Thyroid gland (tissue), 4 donors: ENCODE measurements at regions not wholly inside any gene's neighbourhood (a gene's known extent, or its start where the extent isn't known, plus 50 kb on each side); places are given as distances from the start of the nearest gene placed in this dataset.

ENCODE experiments used
- DNase-seq, 2 donors: peaks; one replicate each; pipeline ENCODE4 v3.0.0-alpha.2; 2019
- H3K27ac ChIP-seq, 3 donors: fragments of 200-600 bp; sonication (generic); 1 replicate in 2 of 3; 2 replicates in 1 of 3; pipeline ENCODE4 v1.5.1; 2016 to 2019; ENCODE audit warnings: mild to moderate bottlenecking in 1 of 3, moderate library complexity in 1 of 3
- H3K27me3 ChIP-seq: fragments of 200-600 bp; sonication (generic); one replicate; pipeline ENCODE4 v1.5.1; 2019
- H3K36me3 ChIP-seq, 2 donors: fragments of 200-600 bp; sonication (generic); one replicate each; pipeline ENCODE4 v1.5.1; 2016 to 2019
- H3K4me1 ChIP-seq, 2 donors: fragments of 200-600 bp; sonication (generic); one replicate each; pipeline ENCODE4 v1.5.1; 2017 to 2019
- H3K4me3 ChIP-seq, 3 donors: fragments of 200-600 bp; sonication (generic); replicated peaks in 1 of 3; 1 replicate in 2 of 3; 2 replicates in 1 of 3; pipeline ENCODE4 v1.5.1; 2016; ENCODE audit warnings: mild to moderate bottlenecking in 1 of 3
- H3K9me3 ChIP-seq: fragments of 200-600 bp; sonication (generic); one replicate; pipeline ENCODE4 v1.5.1; 2017
- POLR2A ChIP-seq, 2 donors: fragments of 450-650 bp; IDR thresholded peaks; one replicate each; pipeline ENCODE4 v1.6.1; 2017; ENCODE audit warnings: antibody characterized with exemption in 2 of 2, mild to moderate bottlenecking in 2 of 2, moderate library complexity in 1 of 2
- WGBS, 2 donors: methylation state at CpG; one replicate each; pipeline ENCODE4 v1.1.5; 2017; 5-methylcytosine and 5-hydroxymethylcytosine counted together
- intact Hi-C: fragments of 100-400 bp; cut with DNase I; formaldehyde crosslinking; loops from one replicate; pipeline ENCODE4 v1.15.1; 2023
- TF ChIP-seq, protein P1 (sequence below), 6 experiments: fragments of 200-600 bp in 3 of 6; fragments of 450-650 bp in 3 of 6; sonication (generic) in 3 of 6; IDR thresholded peaks; one replicate each; pipeline ENCODE4 v1.5.1; 2016 to 2019; ENCODE audit warnings: antibody characterized with exemption in 6 of 6, mild to moderate bottlenecking in 2 of 6, inconsistent platforms in 1 of 6, moderate library complexity in 1 of 6

DNA sequence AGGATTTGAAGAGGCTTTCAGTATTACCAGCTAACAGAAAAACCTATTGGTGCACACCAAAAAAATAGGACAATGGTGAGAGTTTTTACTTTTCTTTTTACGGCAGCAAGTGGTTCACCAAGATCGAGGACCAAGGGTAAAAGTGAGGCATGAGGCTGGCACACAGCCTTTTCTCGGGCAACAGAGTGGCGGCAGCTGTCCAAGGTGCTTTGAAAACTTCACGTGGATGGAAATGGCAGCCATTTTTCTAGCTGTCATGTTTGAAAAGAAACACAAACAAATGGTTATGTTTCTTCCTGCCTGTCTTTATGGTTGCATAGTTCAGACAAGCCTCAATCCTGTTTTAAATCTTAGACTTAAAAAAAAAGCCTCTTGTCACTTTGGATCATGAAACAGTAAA, 812.5 kb upstream of the CHAC2 start:
- Histone ChIP-seq H3K27ac (no peak overlapping the region), H3K4me1 (no peaks in the 10 kb centered on the region), H3K27me3 (no peaks in the 10 kb centered on the region), H3K4me3 (no peak overlapping the region), H3K36me3 (no peaks in the 10 kb centered on the region), H3K9me3 (no peaks in the 10 kb centered on the region)
- TF ChIP-seq, protein P1, sequence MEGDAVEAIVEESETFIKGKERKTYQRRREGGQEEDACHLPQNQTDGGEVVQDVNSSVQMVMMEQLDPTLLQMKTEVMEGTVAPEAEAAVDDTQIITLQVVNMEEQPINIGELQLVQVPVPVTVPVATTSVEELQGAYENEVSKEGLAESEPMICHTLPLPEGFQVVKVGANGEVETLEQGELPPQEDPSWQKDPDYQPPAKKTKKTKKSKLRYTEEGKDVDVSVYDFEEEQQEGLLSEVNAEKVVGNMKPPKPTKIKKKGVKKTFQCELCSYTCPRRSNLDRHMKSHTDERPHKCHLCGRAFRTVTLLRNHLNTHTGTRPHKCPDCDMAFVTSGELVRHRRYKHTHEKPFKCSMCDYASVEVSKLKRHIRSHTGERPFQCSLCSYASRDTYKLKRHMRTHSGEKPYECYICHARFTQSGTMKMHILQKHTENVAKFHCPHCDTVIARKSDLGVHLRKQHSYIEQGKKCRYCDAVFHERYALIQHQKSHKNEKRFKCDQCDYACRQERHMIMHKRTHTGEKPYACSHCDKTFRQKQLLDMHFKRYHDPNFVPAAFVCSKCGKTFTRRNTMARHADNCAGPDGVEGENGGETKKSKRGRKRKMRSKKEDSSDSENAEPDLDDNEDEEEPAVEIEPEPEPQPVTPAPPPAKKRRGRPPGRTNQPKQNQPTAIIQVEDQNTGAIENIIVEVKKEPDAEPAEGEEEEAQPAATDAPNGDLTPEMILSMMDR (IDR thresholded peaks at IDR 0.05) = no peak
- TF ChIP-seq POLR2A (IDR thresholded peaks at IDR 0.05) = no peak
- 68 to 79% methylated on average over 5 of the region's 5 CpGs for WGBS, 2 donors
- DNase-seq = no peak
- intact Hi-C loops = no loop called here

DNA sequence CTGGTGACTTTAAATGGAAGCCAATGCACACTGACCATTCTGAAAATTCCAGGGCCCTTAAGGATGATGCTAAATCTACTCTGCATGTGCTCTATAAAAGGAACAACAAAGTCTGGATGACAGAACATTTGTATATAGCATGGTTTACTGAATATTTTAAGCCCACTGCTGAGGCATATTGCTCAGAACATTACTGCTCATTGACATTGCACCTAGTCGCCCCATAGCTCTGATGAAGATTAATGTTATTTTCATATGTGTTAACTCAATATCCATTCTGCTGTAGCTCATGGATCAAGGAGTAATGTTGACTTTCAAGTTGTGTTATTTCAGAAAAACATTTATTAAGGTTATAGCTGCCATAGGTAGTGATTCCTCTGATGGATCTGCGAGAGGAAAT, 827.5 kb upstream of the CHAC2 start:
- H3K27me3 ChIP-seq = no peaks in the 10 kb centered on the region
- no peaks in the 10 kb centered on the region for H3K36me3 ChIP-seq
- intact Hi-C loops = no loop called here
- no peak overlapping the region for H3K4me3 ChIP-seq
- no peak for DNase-seq
- no peak for TF ChIP-seq POLR2A (IDR thresholded peaks at IDR 0.05)
- TF ChIP-seq, protein P1 (IDR thresholded peaks at IDR 0.05) = no peak
- WGBS, 2 donors = 92 to 100% methylated on average over 2 of the region's 2 CpGs
- H3K27ac ChIP-seq = no peak overlapping the region
- no peaks in the 10 kb centered on the region for H3K4me1 ChIP-seq
- H3K9me3 ChIP-seq = no peaks in the 10 kb centered on the region

DNA sequence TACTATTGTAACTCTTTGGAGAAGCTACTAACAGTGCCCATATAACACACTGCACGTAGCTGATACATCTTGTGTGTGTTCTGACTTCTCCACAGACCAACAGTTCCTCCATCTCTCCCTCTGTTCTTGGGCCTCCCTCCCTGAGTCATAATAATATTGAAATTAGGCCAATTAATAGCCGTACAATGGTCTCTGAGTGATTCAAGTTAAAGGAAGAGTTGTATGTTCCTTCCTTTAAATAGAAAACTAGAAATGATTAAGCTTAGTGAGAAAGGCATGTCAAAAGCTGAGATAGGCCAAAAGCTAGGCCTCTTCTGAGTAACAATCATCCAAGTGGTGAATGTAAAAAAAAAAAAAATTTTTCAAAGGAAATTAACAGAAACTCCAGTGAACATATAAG, 828.4 kb upstream of the CHAC2 start:
- H3K27me3 ChIP-seq = no peaks in the 10 kb centered on the region
- H3K9me3 ChIP-seq = no peaks in the 10 kb centered on the region
- no peaks in the 10 kb centered on the region for H3K4me1 ChIP-seq
- TF ChIP-seq, protein P1 (IDR thresholded peaks at IDR 0.05) = no peak
- no peak for TF ChIP-seq POLR2A (IDR thresholded peaks at IDR 0.05)
- DNase-seq = no peak
- H3K27ac ChIP-seq = no peak overlapping the region
- H3K36me3 ChIP-seq = no peaks in the 10 kb centered on the region
- 85 to 91% methylated on average over 2 of the region's 2 CpGs for WGBS, 2 donors
- no peak overlapping the region for H3K4me3 ChIP-seq
- intact Hi-C loops = no loop called here

DNA sequence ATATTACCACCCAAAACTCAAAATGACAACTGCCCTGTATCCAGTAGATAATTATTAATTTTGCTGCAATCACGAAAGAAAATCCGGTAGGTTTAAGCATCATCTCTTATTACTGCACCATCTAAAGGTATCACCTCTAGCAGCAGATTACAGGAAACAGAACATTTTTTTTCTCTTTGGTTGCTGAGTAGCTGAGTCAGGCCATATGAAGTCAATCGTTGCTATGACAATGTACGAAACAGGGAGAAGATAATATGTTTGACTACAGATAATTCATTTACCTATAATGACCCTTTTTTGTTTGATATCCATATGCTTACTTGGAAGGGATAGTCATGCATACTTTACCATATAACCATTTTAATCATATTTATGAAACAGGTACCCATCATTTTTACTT, 831.6 kb upstream of the CHAC2 start:
- H3K9me3 ChIP-seq = no peaks in the 10 kb centered on the region
- no peak overlapping the region for H3K27ac ChIP-seq
- no peaks in the 10 kb centered on the region for H3K4me1 ChIP-seq
- WGBS, 2 donors = 94 to 97% methylated on average over 4 of the region's 4 CpGs
- no peaks in the 10 kb centered on the region for H3K36me3 ChIP-seq
- intact Hi-C loops = no loop called here
- no peak overlapping the region for H3K4me3 ChIP-seq
- TF ChIP-seq, protein P1 (IDR thresholded peaks at IDR 0.05) = no peak
- TF ChIP-seq POLR2A (IDR thresholded peaks at IDR 0.05) = no peak
- H3K27me3 ChIP-seq = no peaks in the 10 kb centered on the region
- no peak for DNase-seq

DNA sequence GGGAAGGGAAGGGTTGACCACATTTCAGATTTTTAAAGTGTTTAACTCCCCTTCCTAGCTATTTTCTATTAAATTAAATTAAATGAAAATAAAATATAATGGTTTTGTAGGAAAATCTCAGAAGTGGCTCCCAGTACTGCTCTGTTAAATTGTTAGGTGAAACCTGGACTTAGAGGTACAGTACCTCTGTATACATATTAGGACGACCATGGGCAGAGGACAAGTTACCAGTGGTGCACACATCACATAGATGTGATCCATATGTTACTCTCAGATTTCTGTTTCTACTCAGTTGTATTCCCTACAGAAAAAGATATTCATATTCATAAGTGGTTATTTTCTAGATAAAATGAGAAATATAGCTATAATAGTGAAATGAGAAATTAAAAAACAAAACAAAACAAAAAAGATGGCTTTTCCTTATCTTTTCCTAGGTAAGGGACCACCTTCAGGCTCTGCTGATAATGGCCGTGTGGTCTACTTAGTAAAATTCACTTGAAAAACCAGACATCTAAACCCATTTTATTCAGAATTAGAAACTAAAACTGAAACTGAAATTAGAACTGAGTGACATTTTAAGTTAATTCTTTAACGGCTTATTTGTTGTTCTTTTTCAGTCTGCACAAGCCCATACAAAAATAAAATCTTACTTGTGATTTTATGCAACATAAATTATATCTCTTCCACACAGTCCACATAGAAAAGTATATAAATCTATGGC, 832.5 kb upstream of the CHAC2 start:
- WGBS, 2 donors = 63 to 82% methylated on average over 3 of the region's 3 CpGs
- Histone ChIP-seq H3K27ac (no peak overlapping the region), H3K9me3 (no peaks in the 10 kb centered on the region), H3K4me3 (no peak overlapping the region), H3K27me3 (no peaks in the 10 kb centered on the region), H3K36me3 (no peaks in the 10 kb centered on the region), H3K4me1 (no peaks in the 10 kb centered on the region)
- TF ChIP-seq, protein P1 (IDR thresholded peaks at IDR 0.05) = no peak
- TF ChIP-seq POLR2A (IDR thresholded peaks at IDR 0.05) = no peak
- intact Hi-C loops = no loop called here
- no peak for DNase-seq
